ENCODE measurements at regions not wholly inside any gene's neighbourhood (a gene's known extent, or its start where the extent isn't known, plus 50 kb on each side); places are given as distances from the start of the nearest gene placed in this dataset.
"Not testable (repeated sequence)": the region's sequence is repeated elsewhere in the genome, so short reads cannot be mapped to it uniquely, and the experiment has no call there.

DNA sequence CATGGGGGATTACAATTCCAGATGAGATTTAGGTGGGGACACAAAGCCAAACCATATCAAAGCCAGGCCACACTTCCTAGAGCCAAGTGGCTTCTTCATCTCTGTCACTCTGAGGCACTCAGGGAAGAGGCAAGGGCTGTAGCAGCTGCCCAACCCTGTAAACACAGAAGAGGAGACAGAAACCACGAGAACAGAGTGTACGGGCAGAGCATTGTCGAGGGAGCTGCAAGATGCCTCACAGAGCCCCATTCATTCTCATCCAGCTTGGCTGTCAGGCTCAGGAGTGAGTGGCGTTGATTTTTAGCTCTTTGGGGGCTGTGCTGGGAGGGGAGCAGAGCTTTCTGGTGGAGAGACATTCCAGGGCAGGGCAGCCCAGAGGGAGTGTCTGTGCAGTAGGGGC, 117.2 kb upstream of the SALL1 start:
- DNase-seq (ENCODE audit: low read depth, low spot score): no peak

DNA sequence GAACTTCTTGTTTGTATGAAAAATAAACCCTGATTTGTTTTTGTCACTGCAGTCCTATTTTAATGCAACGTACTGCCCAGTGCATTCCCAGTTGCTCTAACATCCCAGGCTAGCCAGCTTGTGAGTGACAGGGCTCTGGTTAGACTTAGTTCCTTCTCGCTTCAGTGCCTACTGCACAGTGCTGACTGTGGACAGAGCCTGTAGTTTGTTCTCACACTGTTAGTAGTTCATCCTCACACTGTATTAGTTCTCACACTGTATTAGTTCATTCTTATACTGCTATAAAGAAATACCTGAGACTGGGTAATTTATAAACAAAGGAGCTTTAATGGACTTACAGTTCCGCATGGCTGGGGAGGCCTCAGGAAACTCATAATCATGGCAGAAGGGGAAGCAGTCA, 116.6 kb upstream of the SALL1 start:
- no peak for DNase-seq (ENCODE audit: low read depth, low spot score)

DNA sequence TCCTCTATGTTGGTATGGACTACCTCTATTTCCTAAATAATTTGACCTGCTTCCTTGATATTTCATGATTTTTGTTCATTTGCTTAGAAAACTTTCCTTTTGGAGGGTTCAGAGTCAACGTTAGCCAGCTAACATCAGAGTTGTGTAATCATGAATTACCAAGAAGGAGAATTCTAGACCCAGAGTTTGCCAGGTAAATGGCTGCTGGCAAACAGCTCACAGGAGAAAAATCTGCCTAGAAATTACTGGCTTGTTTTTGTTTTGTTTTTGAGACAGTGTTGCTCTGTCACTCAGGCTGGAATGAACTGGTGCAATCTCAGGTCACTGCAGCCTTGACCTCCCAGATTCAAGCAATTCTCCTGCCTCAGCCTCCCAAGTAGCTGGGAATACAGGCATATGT, 111.4 kb upstream of the SALL1 start:
- DNase-seq (ENCODE audit: low read depth, low spot score): no peak

DNA sequence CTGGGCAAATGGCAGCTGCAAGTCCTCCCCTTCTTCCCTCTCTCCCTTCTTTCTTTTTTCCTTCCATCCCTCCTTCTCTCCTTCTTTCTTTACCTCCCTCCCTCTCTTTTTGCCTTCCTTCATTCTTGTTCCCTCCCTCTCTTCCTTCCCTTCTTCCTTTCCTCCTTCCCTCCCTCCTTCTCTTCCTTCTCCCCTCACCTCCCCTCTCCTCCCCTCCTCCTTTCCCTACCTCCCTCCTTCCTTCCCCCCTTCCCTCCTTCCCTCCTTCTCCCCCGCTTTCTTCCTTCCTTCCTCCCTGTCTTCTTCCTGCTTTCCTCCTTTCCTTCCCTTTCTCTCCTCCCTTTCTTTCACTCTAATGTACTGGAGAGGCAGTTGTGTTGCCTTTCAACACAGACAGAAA, 110.8 kb upstream of the SALL1 start:
- DNase-seq (ENCODE audit: low read depth, low spot score): no peak

DNA sequence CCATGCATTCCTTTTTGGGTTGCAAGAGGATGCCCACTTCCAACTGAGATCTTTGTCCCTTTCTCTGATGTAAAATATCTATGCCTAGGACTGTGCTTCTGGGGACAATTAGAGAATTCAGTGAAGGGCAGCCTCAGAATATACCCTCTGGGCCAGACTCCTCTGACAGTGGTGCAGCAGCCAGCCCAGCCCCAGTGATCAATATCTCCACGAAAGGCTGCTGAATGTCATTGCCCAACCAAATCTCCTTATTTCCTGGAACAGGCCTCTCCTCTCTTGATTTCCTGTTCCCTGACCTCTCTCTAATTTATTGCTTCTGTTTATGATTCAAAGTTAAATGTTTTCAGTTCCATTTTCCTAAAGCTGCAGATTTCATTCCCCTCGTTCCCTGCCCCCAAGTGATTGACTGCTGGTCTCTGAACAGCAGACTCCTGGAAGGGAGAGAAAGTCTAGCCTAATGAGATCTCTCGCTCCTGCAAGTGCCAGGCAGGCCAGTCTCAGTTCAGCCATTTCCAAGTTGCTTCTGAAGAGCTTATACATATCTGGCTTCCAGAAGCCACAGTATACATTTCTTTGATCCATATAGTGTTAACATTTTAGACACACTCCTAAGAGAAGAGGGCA, 104.4 kb upstream of the SALL1 start:
- DNase-seq (ENCODE audit: low read depth, low spot score): no peak

DNA sequence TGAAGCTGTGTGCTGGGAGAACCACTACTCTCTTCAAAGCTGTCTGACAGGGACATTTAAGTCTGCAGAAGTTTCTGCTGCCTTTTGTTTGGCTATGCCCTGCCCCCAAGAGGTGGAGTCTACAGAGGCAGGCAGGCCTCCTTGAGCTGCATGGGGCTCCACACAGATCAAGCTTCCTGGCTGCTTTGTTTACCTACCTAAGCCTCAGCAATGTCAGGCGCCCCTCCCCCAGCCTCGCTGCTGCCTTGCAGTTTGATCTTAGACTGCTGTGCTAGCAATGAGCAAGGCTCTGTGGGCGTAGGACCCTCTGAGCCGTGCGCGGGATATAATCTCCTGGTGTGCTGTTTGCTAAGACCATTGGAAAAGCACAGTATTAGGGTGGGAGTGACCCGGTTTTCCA, 103.3 kb upstream of the SALL1 start:
- not testable (repeated sequence) for DNase-seq (ENCODE audit: low read depth, low spot score)

DNA sequence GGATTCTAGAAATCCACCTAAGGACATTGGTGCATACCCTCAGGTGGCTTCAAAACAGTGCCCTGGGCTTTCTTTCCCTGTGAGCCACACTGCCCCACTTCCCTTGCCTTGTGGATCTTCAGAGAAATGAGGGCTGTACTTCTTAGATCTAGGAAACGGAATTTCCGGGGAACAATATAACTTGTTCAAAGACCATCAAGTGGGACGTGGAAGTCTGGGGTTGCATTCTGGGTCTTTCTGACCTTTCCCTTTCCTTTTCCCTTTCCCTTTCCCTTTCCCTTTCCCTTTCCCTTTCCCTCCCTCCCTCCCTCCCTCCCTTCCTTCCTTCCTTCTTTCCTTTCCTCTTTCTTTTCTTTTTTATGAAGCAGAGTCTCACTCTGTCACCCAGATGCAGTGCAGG, 97.1 kb upstream of the SALL1 start:
- no peak for DNase-seq (ENCODE audit: low read depth, low spot score)

DNA sequence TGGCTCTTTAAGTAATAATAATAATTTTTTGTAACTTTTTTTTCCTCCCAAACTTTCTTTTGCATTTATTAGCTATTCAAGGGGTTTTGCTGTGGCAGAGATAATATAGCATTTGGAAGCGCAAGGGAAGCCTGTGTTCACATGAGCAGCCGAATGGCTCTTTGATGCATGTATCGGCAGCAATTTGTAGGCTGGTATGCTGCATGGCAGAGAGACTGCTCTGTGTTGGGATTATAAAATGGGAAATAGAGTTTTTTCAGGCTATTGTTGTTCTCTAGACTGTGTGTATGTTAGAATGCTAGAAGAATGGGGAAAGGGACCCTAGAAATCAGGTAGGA, 94.6 kb upstream of the SALL1 start:
- DNase-seq (ENCODE audit: low read depth, low spot score): no peak

DNA sequence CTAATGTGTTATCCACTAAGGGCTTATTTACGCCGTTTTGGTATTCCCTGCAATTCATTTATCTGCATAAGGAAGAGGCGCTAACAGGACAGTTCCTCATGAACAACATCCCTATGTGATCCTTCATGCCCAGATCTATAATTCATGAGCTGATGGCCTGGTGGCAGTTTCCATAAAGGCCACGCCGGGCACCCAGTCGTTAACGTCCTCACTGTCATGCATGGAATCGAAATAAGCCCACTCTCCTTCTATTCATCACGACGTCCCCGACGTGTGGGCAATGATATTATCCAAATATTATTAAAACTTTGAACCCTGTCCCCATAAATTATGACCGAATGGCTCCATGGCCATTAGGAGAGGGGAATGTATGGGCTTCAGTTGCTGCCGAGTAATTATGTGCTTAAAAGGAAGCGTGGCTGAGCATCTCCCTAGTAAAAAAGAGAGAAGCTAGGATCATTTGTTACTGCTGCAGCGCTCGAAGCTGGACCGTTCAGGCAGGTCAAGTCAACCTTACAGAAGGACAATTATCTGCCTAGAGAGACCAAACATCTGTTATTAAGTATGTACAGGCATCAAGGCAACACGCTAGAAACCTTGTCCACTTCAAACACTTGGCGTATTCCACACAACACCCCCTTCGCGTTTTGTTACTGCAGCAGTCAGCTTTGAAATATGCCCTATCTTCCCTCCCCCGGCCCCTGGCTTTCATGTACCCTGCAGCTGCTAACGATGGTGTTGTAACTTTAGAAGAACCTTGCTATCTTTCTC, 94.0 kb upstream of the SALL1 start:
- no peak for DNase-seq (ENCODE audit: low read depth, low spot score)

DNA sequence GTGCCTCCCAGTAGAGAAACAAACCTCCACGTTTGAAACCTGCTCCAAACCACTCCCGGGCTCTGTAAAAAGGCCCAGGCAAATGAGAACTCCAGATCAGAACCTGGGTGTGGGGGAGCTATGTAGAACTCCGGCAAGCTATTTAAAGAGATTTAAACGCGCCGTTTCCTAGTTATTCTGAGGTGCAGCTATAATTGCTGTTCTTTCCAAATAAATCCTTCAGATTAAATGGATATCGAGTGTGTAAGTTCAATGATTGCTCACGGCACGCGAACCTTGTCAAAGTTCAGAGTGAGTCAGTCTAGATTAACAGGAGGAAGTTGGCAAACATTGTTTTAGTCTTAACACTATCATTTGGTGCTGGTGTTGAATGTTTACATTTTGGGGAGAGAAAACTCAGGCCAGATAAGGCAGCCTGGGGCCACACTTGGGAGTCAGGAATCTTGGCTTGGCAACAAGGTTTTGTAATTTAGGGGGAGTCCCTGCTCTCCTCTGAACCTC, 92.9 kb upstream of the SALL1 start:
- DNase-seq (ENCODE audit: low read depth, low spot score): no peak

DNA sequence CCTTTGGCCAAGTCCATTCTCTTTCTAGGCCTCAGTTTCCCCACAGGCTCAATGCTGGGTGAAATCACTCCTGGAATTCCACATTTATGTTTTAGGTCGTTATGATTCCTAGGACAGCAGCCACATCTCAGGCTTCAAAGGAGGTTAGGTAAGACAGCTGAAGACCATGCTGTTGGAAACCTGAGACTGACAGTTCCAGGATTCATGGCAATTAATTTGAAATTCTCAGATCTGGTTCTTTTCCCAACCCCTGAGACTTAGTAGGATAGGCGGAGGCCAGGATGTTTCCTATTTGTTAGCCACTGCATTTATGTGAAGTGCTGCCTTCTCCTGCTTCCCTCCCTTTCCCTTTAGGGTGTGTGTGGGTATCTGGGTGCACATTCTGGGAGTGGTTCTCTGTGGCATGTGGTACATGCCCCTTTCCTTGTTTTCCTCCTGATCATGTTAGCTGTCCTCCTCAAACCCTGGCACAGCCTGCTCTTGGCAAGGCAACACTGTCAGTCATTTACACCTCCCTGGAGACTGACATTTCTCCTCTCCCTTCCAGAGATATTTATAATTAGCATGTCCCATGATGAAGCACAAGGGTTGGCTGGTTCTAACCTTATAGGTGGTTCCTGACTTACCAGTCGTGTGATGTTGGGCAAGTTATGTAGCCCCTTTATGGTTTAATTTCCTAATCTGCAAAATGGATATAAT, 91.4 kb upstream of the SALL1 start:
- DNase-seq (ENCODE audit: low read depth, low spot score): no peak

DNA sequence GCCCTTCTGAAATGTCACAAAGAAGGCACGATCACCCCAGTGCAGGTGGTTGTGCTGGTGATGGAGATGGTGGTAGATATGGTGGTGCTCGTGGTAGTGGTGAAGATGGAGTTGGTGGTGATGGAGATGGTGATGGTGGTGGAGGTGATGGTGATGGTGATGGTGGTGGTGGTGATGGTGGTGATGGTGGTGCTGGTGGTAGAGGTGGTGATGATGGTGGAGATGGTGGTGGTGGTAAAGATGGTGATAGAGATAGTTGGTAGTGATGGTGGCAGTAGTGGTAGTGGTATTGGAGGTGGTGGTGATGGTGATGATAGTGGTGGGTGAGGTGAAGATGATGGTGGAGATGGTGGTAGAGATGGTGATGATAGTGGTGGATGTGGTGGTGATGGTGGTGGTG, 88.1 kb upstream of the SALL1 start:
- DNase-seq (ENCODE audit: low read depth, low spot score): no peak

DNA sequence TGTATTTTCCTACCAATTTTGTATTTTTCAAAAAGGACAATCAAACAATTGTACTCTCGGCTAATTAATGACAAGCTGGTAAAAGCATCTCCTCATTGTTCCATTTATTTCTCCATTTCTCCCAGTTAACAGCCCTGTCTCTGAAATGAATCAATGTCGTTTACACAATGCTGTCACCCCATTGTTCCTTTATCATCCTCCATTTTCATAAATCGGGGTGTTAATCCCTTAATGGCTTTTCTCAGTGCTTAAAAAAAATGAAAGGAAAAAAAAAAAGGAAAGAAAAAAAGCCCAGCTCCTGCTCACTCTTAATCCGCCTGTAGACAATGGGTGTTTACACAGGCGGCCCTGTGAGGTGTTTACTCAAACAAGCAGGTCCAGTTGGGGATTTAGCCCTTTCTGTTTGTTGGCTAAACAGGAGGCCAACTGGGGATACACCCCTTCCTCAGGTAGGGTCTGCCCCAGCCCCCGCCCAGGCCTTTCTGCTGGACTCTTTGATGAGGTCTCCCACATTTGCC, 86.8 kb upstream of the SALL1 start:
- no peak for DNase-seq (ENCODE audit: low read depth, low spot score)

DNA sequence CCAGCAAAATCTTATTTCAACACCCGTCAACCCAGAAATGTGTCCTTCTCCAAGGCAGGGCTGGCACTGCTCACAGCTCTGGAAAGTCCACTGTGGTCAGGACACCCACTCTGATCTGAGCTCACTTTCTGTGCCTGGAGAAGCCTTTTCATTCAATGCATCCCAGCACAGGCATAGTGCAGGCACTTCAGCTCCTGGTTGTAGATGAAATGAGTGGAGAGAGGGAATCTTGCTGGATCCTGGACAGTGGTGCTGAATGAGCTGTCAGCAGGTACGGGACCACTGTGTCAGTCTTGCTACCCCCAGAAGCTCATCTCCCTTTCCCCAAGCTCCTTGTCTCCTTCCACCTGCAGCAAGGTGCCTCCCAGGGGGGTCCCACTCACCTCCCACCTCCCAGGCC, 86.1 kb upstream of the SALL1 start:
- no peak for DNase-seq (ENCODE audit: low read depth, low spot score)

DNA sequence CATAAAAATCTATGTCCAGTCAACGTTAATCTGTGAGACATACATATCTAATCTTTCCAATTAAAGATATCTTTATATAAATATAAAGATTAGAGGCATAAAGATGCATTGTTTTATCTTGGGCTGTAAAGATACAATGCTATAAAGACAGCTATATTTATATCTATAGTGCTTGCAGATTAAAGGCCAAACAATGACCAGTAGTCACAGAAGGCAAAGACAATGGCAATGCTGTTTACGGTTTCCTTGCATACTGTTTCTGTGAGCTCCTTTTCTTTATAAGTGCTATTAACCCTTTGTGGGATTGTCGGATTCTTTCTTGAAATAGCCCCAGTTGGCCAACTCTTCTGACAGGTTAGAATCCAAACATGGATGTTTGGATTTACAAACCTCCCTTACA, 85.5 kb upstream of the SALL1 start:
- DNase-seq (ENCODE audit: low read depth, low spot score): no peak

DNA sequence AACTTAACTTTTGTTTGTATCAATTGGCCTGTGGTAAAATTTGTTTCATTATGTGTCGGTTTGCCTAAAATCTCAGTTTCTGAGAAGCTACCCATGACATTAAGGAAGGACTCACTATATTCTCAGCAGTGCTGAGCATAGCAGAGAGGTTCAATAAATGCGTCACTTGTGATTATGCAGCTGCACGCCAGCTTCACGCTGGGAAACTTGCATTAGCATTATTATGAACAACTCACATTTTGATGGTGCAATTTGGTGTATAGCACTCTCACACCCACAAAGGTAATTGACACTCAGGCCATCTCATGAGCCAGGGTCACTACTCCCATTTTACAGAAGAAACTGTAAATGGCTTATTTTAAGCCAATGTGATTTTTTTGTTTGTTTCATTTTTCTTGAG, 80.6 kb upstream of the SALL1 start:
- no peak for DNase-seq (ENCODE audit: low read depth, low spot score)

DNA sequence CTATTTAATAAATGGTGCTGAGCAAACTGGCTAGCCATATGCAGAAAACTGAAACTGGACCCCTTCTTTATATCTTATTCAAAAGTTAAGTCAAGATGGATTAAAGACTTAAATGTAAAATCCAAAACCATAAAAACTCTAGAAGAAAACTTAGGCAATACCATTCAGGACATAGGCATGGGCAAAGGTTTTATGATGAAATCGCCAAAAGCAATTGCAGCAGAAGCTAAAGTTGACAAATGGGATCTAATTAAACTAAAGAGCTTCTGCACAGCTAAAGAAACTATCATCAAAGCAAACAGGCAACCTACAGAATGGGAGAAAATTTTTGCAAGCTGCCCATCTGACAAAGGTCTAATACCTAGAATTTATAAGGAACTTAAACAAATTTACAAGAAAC, 79.0 kb upstream of the SALL1 start:
- not testable (repeated sequence) for DNase-seq (ENCODE audit: low read depth, low spot score)

DNA sequence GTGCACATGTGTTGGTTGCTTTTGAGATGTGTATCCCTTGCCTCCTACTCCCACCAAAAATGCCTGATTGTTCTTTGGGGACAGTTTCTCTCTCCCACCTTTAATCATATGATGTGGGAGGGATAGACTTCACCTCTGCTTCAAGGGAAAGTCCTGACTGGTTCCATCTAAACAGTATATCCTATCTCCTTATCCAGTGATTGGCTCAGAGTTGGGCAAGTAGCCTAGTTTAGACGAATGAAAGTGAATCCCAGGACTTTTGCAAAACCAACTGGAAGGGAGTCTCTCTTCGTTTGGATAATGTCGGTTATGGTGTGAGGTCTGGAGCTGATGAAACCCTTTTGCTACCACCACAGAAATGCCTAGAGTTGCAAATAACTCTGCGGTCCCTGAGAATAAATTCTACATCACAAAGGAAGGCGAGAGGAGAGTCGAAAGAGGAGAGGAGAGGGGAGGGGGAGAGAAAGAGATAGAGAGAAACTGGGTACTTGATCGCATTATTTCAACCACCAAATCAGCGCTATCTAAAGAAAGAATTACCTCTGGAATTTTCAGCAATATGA, 77.1 kb upstream of the SALL1 start:
- peak; percentile 47 for DNase-seq (ENCODE audit: low read depth, low spot score)

DNA sequence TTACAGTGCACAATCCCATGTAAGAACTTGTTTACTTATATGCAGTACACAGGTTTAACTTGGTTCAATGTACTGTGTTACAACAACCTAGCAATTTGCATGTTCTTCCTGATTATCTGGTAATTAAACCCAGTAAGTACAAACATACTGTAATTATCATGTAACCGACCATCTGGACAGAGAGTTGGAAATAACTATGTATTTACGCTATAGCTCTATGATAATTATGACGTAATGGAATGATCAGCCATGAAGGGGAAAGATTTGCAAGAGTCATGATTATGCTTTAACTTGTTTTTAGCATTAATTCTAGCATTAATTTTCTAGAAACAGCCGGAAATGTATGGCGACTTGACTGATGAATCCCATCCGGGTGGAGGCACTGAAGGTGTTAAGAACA, 74.8 kb upstream of the SALL1 start:
- DNase-seq (ENCODE audit: low read depth, low spot score): no peak

DNA sequence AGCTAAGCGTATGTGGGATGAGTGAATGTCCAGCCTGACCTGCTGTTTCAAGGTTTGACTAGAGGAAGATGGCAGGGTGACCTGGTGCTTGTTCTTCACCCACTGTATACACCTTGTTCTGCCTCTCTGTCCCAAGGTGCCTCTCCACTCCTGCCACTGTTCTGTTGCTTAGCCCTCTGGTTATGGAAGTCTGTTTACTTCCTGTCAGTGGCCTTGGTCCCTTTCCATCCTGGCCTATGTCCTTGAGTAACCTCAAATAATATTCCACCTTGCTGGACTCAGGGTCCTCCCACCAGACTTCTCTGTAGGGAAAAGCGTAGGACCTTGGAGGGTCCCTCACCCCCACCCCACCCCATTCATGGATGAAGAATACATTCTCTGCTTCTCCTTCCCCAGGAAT, 73.2 kb upstream of the SALL1 start:
- DNase-seq (ENCODE audit: low read depth, low spot score): no peak

DNA sequence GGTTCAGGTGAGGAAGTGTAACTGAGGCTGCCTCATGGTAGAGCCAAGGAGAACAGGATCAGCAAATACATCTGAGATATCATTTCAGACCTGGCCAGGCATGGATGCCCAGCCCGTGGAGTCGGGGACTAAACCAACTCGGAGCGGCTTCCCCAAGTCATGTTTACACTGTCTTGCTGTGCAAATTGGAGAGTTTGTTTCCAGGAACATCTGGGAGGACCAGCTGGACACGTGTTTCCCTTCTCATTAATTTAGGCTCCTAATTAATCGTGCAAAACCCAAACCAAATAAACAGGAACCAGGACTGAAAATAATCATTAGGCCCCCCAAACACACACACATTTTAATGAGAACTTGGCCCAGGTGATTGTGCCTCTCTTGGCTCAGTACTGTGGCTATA, 70.9 kb upstream of the SALL1 start:
- no peak for DNase-seq (ENCODE audit: low read depth, low spot score)

DNA sequence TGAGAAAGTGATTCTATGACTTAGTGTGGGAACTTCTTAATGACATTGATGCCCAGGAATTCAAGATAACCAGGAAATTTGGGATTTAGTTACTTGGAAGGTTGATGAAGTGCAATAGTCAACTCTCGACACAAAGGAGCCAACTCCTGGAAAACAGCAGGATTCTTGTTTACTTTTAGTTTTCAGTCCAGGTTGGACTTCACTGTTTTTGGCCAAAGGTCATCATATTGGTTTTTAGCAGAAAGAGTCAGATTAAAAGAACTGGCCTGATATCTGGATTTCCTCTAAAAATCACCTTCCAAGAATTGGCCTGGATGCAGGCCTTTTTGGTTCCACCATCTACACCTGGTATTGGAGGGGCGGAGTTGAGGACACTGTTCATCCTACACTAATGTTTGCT, 60.1 kb upstream of the SALL1 start:
- no peak for DNase-seq (ENCODE audit: low read depth, low spot score)

Measured in iPS DF 19.7 (cell line).